HepG2 (cell line): ENCODE measurements at regions not wholly inside any gene's neighbourhood (a gene's known extent, or its start where the extent isn't known, plus 50 kb on each side); places are given as distances from the start of the nearest gene placed in this dataset.

Experiments
- CTCF ChIP-seq: sonication (generic); formaldehyde crosslinking; IDR thresholded peaks from 2 replicates; pipeline ENCODE4 v1.5.0; 2020; ENCODE audit warnings: mild to moderate bottlenecking, missing genetic modification reagents, moderate library complexity
- HNRNPL ChIP-seq: fragments of 200-400 bp; formaldehyde crosslinking; IDR thresholded peaks from 2 replicates; pipeline ENCODE4 v1.6.1; 2017; ENCODE audit warnings: mild to moderate bottlenecking, low read depth, low read length
- JUN ChIP-seq: sonication (generic); formaldehyde crosslinking; IDR thresholded peaks from 2 replicates; pipeline ENCODE4 v1.4.0; 2020; ENCODE audit warnings: mild to moderate bottlenecking, missing genetic modification reagents
- NR1H2 ChIP-seq: sonication (generic); formaldehyde crosslinking; IDR thresholded peaks from 2 replicates; pipeline ENCODE4 v1.8.1; 2022; ENCODE audit warnings: low read depth, missing genetic modification reagents, borderline replicate concordance
- POLR2A ChIP-seq, 2 experiments: IDR thresholded peaks; 2 replicates each; pipeline ENCODE4 v1.6.1; 2011; ENCODE audit warnings: low read depth in 2 of 2, low read length in 2 of 2, mild to moderate bottlenecking in 1 of 2, moderate library complexity in 1 of 2; ENCODE audit not compliant: insufficient read depth in 1 of 2
- POLR2AphosphoS5 ChIP-seq: IDR thresholded peaks from 2 replicates; pipeline ENCODE4 v1.6.1; 2012; ENCODE audit warnings: low read depth, low read length
- RNF2 ChIP-seq: fragments of 450-650 bp; conservative IDR thresholded peaks from 2 replicates; pipeline ENCODE4 v1.6.1; 2016; ENCODE audit warnings: low read depth
- TAF1 ChIP-seq: sonication (generic); formaldehyde crosslinking; IDR thresholded peaks from 2 replicates; pipeline ENCODE4 v1.4.0; 2020; ENCODE audit warnings: missing genetic modification reagents
- ZMYM3 ChIP-seq: sonication (generic); formaldehyde crosslinking; IDR thresholded peaks from 2 replicates; pipeline ENCODE4 v1.5.1; 2020; ENCODE audit warnings: mild to moderate bottlenecking, missing genetic modification reagents
- ZNF317 ChIP-seq: sonication (generic); formaldehyde crosslinking; IDR thresholded peaks from 2 replicates; pipeline ENCODE4 v1.5.0; 2020; ENCODE audit warnings: mild to moderate bottlenecking, missing genetic modification reagents
- ZNF343 ChIP-seq: sonication (generic); formaldehyde crosslinking; IDR thresholded peaks from 2 replicates; pipeline ENCODE4 v1.4.0; 2020; ENCODE audit warnings: mild to moderate bottlenecking, missing genetic modification reagents
- TF ChIP-seq, protein P1 (sequence below): IDR thresholded peaks from 2 replicates; pipeline ENCODE4 v1.6.1; 2012; ENCODE audit warnings: inconsistent platforms
- TF ChIP-seq, protein P2 (sequence below): sonication (generic); formaldehyde crosslinking; IDR thresholded peaks from 2 replicates; pipeline ENCODE4 v1.4.0; 2020; ENCODE audit warnings: missing genetic modification reagents, borderline replicate concordance
- TF ChIP-seq, protein P3 (sequence below): sonication (generic); formaldehyde crosslinking; IDR thresholded peaks from 2 replicates; pipeline ENCODE4 v1.4.0; 2020; ENCODE audit warnings: low read depth, mild to moderate bottlenecking, missing genetic modification reagents

DNA sequence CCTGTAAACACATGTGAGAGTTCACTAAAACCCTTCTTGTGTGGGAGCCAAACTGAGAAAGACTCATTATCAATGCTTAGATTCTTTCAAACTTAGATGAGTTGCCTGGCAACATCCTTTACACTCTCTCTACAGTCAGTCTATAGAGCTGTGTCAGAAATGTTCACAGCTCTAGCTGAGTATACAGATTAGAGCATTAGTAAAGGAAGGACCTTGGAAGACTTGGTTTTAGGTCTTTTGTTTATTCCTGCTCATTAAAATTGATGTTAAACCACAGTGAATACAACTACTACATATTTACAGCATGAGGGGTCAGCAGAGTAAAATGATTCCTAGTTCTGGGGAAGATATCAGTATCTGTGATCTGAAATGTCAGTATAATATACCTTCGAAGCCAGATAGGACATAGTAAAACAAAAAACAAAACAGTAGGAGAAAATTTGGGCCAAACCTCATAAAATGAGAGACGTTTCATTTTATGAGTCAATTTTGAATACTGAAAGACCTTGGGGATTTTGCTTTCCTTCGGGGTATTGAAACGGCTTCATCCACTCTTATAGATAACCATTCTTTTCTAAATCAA is 186.0 kb downstream of the TANC2 start:
- TF ChIP-seq, protein P1, sequence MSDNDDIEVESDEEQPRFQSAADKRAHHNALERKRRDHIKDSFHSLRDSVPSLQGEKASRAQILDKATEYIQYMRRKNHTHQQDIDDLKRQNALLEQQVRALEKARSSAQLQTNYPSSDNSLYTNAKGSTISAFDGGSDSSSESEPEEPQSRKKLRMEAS: no peak
- TF ChIP-seq, protein P2, sequence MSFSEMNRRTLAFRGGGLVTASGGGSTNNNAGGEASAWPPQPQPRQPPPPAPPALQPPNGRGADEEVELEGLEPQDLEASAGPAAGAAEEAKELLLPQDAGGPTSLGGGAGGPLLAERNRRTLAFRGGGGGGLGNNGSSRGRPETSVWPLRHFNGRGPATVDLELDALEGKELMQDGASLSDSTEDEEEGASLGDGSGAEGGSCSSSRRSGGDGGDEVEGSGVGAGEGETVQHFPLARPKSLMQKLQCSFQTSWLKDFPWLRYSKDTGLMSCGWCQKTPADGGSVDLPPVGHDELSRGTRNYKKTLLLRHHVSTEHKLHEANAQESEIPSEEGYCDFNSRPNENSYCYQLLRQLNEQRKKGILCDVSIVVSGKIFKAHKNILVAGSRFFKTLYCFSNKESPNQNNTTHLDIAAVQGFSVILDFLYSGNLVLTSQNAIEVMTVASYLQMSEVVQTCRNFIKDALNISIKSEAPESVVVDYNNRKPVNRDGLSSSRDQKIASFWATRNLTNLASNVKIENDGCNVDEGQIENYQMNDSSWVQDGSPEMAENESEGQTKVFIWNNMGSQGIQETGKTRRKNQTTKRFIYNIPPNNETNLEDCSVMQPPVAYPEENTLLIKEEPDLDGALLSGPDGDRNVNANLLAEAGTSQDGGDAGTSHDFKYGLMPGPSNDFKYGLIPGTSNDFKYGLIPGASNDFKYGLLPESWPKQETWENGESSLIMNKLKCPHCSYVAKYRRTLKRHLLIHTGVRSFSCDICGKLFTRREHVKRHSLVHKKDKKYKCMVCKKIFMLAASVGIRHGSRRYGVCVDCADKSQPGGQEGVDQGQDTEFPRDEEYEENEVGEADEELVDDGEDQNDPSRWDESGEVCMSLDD (CRISPR knock-in tag): no peak
- TF ChIP-seq CTCF (CRISPR knock-in tag) (no peak), HNRNPL (no peak), ZNF343 (no peak), JUN (CRISPR knock-in tag) (no peak), TAF1 (no peak), RNF2 (no peak), POLR2A (IDR thresholded peaks at IDR 0.05; ENCODE audit: insufficient read depth in 1 of 2, low read depth in 2 of 2, low read length in 2 of 2) (no peak), NR1H2 (CRISPR knock-in tag) (no peak), ZMYM3 (CRISPR knock-in tag) (no peak), POLR2AphosphoS5 (no peak), ZNF317 (no peak)
- TF ChIP-seq, protein P3, sequence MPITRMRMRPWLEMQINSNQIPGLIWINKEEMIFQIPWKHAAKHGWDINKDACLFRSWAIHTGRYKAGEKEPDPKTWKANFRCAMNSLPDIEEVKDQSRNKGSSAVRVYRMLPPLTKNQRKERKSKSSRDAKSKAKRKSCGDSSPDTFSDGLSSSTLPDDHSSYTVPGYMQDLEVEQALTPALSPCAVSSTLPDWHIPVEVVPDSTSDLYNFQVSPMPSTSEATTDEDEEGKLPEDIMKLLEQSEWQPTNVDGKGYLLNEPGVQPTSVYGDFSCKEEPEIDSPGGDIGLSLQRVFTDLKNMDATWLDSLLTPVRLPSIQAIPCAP (CRISPR knock-in tag): no peak
